OCI-LY7 (cell line): ENCODE measurements at regions not wholly inside any gene's neighbourhood (a gene's known extent, or its start where the extent isn't known, plus 50 kb on each side); places are given as distances from the start of the nearest gene placed in this dataset.

Experiments
- BruUV-seq: library from RNA; stranded (reverse); fragments of 400-500 nt; replicated peaks from 2 replicates; lab custom pipeline; 2021; lab: Mats Ljungman, UMichigan
- CTCF ChIA-PET: fragments of 300-600 bp; sonication (Branson Sonifier 250); formaldehyde crosslinking; loops from one replicate; lab custom pipeline; 2022; ENCODE audit warnings: antibody characterized with exemption; ENCODE audit not compliant: unreplicated experiment; lab: Charles Lee
- POLR2A ChIA-PET: fragments of 300-600 bp; sonication (Branson Sonifier 250); formaldehyde crosslinking; loops from one replicate; lab custom pipeline; 2022; ENCODE audit warnings: antibody characterized with exemption; lab: Charles Lee
- DNase-seq: peaks from one replicate; pipeline ENCODE4 v3.0.0-alpha.2; 2015; ENCODE audit warnings: low spot score
- H2AFZ ChIP-seq: fragments of 200-600 bp; sonication (generic), shearing (Covaris generic); 2 replicates; pipeline ENCODE4 v1.6.1; 2014; ENCODE audit warnings: mild to moderate bottlenecking, antibody characterized with exemption, low read length, moderate library complexity
- H3K27ac ChIP-seq: fragments of 200-600 bp; sonication (generic); 2 replicates; pipeline ENCODE4 v1.5.1; 2014; ENCODE audit warnings: mixed run types, low read depth, mild to moderate bottlenecking, moderate library complexity, low read length, inconsistent platforms; ENCODE audit not compliant: poor library complexity, severe bottlenecking
- H3K36me3 ChIP-seq: fragments of 200-600 bp; sonication (generic); 2 replicates; pipeline ENCODE4 v1.6.1; 2014; ENCODE audit warnings: mild to moderate bottlenecking, antibody characterized with exemption, low read length, moderate library complexity, mixed read lengths; ENCODE audit not compliant: insufficient read depth
- H3K4me1 ChIP-seq: fragments of 200-600 bp; sonication (generic); 2 replicates; pipeline ENCODE4 v1.5.1; 2014; ENCODE audit warnings: mild to moderate bottlenecking, low read length; ENCODE audit not compliant: insufficient read depth, poor library complexity, severe bottlenecking
- H3K4me2 ChIP-seq: fragments of 200-600 bp; sonication (generic); 2 replicates; pipeline ENCODE4 v1.6.1; 2014; ENCODE audit warnings: mild to moderate bottlenecking, low read length
- H3K4me3 ChIP-seq: fragments of 200-600 bp; sonication (generic); 2 replicates; pipeline ENCODE4 v1.5.1; 2014; ENCODE audit warnings: mild to moderate bottlenecking, low read depth, low read length; ENCODE audit not compliant: poor library complexity, severe bottlenecking
- H3K79me2 ChIP-seq: fragments of 200-600 bp; sonication (generic); 2 replicates; pipeline ENCODE4 v1.6.1; 2016; ENCODE audit warnings: low read depth, mild to moderate bottlenecking, low read length, moderate library complexity, mixed read lengths; ENCODE audit not compliant: insufficient read depth
- H3K9me2 ChIP-seq: fragments of 200-600 bp; sonication (generic); 2 replicates; pipeline ENCODE4 v1.6.1; 2016; ENCODE audit warnings: mild to moderate bottlenecking, low read length, mixed read lengths; ENCODE audit not compliant: insufficient read depth
- H3K9me3 ChIP-seq: fragments of 200-600 bp; sonication (generic); 2 replicates; pipeline ENCODE4 v1.6.1; 2014; ENCODE audit warnings: mild to moderate bottlenecking, mixed run types, low read length, mixed read lengths
- H4K20me1 ChIP-seq: fragments of 200-600 bp; sonication (generic); 2 replicates; pipeline ENCODE4 v1.6.1; 2014; ENCODE audit warnings: mild to moderate bottlenecking, antibody characterized with exemption, low read length, moderate library complexity, mixed read lengths; ENCODE audit not compliant: insufficient read depth
- EZH2phosphoT487 ChIP-seq: fragments of 200-600 bp; sonication (generic); IDR thresholded peaks from 2 replicates; pipeline ENCODE4 v1.6.1; 2018; ENCODE audit warnings: low read depth, borderline replicate concordance, mild to moderate bottlenecking, mixed run types, antibody characterized with exemption, low read length, moderate library complexity, mixed read lengths
- intact Hi-C: fragments of 100-400 bp; cut with micrococcal nuclease; formaldehyde crosslinking; loops from one replicate; pipeline ENCODE4 v1.10.0; 2022; ENCODE audit not compliant: unreplicated experiment
- TF ChIP-seq, protein P1 (sequence below): fragments of 200-600 bp; sonication (generic); conservative IDR thresholded peaks from 2 replicates; pipeline ENCODE4 v1.5.1; 2014; ENCODE audit warnings: mild to moderate bottlenecking, antibody characterized with exemption, low read length, moderate library complexity, mixed read lengths

DNA sequence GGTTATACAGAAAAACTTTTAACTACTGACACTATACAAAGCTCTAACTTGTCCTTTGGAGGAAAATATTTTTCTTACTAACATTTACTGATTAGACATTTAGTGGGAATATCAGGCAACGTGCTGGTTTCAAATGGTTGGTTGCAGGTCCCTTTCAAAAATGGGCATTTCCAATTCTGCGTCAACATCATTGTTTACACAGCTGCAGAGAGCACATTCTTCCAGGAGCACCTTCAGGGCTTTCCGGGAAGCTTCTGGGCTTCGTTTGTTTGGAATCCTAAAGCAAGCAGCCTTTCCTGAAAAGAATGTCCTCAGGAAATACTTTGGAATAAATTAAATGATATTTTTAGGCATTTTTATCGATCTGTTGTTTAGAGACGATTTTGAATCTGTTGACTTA is 289.7 kb downstream of the TRIML1 start:
- Histone ChIP-seq H3K4me1 (no peaks in the 10 kb centered on the region), H2AFZ (no peak overlapping the region), H3K4me2 (no peak overlapping the region), H4K20me1 (no peaks in the 10 kb centered on the region), H3K36me3 (no peaks in the 10 kb centered on the region), H3K9me2 (no peaks in the 10 kb centered on the region), H3K4me3 (no peak overlapping the region), H3K27ac (no peak overlapping the region), H3K9me3 (no peaks in the 10 kb centered on the region), H3K79me2 (no peaks in the 10 kb centered on the region)
- no TSS peak for BruUV-seq
- TF ChIP-seq EZH2phosphoT487, result no peak
- TF ChIP-seq, protein P1, sequence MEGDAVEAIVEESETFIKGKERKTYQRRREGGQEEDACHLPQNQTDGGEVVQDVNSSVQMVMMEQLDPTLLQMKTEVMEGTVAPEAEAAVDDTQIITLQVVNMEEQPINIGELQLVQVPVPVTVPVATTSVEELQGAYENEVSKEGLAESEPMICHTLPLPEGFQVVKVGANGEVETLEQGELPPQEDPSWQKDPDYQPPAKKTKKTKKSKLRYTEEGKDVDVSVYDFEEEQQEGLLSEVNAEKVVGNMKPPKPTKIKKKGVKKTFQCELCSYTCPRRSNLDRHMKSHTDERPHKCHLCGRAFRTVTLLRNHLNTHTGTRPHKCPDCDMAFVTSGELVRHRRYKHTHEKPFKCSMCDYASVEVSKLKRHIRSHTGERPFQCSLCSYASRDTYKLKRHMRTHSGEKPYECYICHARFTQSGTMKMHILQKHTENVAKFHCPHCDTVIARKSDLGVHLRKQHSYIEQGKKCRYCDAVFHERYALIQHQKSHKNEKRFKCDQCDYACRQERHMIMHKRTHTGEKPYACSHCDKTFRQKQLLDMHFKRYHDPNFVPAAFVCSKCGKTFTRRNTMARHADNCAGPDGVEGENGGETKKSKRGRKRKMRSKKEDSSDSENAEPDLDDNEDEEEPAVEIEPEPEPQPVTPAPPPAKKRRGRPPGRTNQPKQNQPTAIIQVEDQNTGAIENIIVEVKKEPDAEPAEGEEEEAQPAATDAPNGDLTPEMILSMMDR, result no peak
- POLR2A ChIA-PET, result no interaction called here
- no peak for DNase-seq
- CTCF ChIA-PET, result no interaction called here
- intact Hi-C loops, result no loop called here

DNA sequence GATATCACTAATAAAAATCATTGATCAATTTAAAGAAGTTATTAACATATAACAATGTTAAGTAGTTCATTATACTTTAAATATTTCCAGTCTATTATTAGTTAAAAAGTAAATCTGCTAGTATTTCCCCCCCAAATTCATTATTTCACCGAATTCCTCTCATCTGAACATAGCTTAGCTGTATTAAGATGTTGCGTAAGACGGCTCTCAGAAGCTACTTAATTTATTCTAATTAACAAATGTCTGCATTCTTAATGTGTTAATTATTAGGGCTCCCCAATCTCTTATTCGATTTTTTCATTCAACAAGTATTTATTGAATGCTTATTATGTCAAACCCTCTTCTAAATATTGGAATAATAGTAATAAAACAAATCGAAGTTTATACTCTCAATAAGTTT is 290.7 kb downstream of the TRIML1 start:
- CTCF ChIA-PET, result no interaction called here
- Histone ChIP-seq H3K9me2 (no peaks in the 10 kb centered on the region), H4K20me1 (no peaks in the 10 kb centered on the region), H3K36me3 (no peaks in the 10 kb centered on the region), H3K4me1 (no peaks in the 10 kb centered on the region), H3K4me2 (no peak overlapping the region), H3K9me3 (no peaks in the 10 kb centered on the region), H3K4me3 (no peak overlapping the region), H3K27ac (no peak overlapping the region), H3K79me2 (no peaks in the 10 kb centered on the region), H2AFZ (no peak overlapping the region)
- POLR2A ChIA-PET, result no interaction called here
- intact Hi-C loops, result no loop called here
- no TSS peak for BruUV-seq
- no peak for DNase-seq
- TF ChIP-seq EZH2phosphoT487, result no peak
- TF ChIP-seq, protein P1, result no peak

DNA sequence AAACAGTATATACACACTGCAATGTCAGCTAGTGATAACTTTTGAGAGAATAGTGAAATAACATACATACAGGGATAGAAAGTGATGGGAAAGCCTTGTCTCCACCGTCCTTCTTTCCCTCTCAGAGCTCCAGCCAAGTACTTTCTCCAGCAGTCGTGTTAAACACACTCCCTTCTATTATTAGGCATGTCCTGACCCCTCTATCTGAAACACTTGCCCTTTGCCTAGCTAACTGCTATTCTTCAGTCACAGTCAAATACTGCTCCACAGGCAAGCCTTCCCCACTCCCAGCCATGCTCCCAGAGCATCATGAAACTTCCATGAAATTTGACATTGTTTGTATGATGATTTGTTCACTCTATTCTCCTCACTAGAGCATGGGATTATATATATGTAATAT is 291.1 kb downstream of the TRIML1 start:
- TF ChIP-seq EZH2phosphoT487, result no peak
- ChIA-PET POLR2A (no interaction called here), CTCF (no interaction called here)
- H3K79me2 ChIP-seq, result no peaks in the 10 kb centered on the region
- no peak for DNase-seq
- H2AFZ ChIP-seq, result no peak overlapping the region
- no peak overlapping the region for H3K4me3 ChIP-seq
- H4K20me1 ChIP-seq, result no peaks in the 10 kb centered on the region
- no TSS peak for BruUV-seq
- no peaks in the 10 kb centered on the region for H3K36me3 ChIP-seq
- H3K4me2 ChIP-seq, result no peak overlapping the region
- intact Hi-C loops, result no loop called here
- H3K9me2 ChIP-seq, result no peaks in the 10 kb centered on the region
- H3K9me3 ChIP-seq, result no peaks in the 10 kb centered on the region
- H3K27ac ChIP-seq, result no peak overlapping the region
- H3K4me1 ChIP-seq, result no peaks in the 10 kb centered on the region
